Left renal pelvis (tissue), 4 donors: ENCODE measurements at regions not wholly inside any gene's neighbourhood (a gene's known extent, or its start where the extent isn't known, plus 50 kb on each side); places are given as distances from the start of the nearest gene placed in this dataset.

Experiments used
- DNase-seq, 4 donors: peaks; one replicate each; pipeline ENCODE4 v3.0.0-alpha.2; 2013; ENCODE audit warnings: low read depth in 4 of 4, low spot score in 3 of 4

DNA sequence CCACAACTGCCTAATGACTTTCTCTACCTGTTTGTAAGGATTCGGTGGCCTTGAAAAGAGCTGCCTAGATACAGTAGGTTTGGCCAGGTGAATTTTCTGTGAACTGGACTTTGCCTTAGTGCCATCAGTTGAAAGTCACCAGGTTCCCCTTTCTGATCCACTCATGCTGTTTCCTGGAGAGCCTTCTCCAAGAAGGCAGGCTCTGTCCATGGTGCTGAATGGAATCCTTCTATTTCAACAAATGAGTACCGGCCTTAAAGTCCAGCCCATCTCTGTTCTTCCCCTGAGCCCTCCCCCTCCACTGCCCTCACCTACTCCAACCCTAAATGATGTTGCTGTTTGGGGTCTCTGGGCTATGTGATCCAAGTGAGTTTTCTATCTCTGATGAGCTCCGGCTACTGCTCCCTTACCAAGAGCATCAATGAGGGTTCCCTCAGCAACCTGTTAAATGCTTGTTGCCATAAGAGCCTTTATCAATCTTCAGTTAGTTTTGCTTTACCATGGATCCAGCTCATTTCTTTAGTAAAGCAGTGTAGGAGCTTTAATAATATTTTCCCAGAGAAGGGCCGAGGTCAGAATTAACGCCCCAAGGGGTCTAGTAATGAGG, 500.4 kb downstream of the PTPRU start:
- DNase-seq, result peak; percentile 25 to 63 (median 56)

DNA sequence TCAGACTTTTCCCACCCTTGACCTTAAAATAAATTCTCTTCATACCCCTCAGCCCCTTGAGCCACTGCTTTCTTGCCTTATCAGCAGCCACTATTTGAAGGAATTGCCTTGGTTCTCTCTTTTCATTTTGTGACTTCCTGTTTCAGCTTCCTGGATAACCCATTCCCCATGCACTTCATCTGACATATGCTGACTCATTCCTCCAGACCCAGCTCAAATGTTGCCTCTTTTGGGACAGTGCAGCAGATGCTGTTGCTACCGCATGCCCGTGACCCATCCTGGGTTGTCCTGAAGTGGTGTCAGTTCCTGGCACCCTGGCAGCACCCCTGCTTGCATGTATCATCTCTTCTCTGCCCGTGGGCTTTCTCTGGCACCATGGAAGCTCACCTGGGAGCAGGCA, 496.1 kb downstream of the PTPRU start:
- DNase-seq, result no peak

DNA sequence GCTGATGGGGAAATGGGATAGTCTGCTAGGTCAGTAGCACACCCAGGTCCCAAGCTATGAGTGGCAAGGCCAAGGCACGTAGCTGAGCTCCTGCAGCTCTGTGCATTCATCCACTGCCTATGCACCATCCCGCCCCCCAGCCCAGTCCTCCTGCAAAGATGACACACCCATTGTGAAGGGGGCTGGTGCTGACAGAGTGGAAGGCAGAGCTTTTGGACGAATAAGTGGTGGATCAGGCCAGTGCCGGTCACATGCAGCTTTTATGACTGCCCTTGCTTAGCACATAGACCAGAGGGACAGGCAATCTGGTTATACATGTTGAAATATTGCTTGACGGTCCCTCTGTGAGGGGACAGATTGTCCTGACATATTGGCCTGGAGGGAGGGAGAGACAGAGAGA, 494.3 kb downstream of the PTPRU start:
- no peak for DNase-seq

DNA sequence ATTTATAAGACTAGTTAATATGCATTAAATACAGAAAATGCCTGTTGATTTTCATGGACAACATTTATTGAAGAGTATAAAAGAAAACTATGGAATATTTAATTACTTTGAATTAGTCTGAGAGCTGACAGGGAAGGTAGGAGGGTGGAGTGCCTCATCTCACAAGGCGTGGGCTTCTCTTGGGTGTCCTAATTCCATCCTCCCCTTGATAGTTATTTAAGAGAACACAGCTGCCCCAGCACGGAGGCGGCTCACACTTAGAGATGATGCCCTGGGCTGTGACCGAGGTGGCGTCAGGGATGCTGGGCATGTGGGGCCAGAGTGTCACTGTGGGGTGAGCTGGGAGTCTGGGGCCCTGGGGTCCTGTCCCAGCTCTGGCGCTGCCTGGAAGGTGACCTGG, 493.0 kb downstream of the PTPRU start:
- DNase-seq, result no peak

DNA sequence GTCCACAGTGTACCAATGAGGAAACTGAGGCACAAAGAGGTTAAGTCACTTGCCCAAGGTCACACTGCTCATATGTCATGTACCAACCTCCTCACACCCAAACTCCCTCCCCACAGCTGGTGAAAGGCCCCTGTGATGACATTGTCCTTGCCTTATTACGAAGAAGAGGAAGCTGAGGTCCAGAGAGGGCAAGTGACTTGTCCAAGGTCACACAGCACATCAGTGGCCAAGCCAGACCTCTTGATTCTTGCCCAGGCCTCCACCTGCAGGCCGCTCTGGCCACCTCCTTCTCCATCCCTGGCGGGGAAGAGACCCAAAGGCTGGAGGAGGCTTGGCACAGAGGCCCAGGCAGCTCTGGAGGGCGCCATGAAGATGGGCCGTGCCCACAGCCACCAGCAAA, 492.4 kb downstream of the PTPRU start:
- no peak for DNase-seq

DNA sequence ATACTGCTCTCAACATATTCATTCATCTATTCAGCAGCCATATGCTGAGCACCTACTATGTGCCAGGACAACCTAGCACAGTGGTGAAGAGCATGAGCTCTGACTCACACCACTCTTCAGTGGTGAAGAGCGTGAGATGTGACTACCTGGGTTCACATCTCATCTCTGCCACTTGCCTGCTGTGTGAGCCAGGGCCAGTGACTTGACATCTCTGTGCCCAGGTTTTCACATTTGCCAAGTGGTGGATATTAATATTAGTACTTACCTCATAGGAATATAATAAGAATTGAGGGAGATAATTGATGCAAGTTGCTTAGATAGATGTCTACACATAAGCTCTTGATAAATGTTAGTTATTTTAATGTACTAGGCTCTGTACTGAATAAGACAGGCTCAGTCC, 488.9 kb downstream of the PTPRU start:
- DNase-seq, result no peak

DNA sequence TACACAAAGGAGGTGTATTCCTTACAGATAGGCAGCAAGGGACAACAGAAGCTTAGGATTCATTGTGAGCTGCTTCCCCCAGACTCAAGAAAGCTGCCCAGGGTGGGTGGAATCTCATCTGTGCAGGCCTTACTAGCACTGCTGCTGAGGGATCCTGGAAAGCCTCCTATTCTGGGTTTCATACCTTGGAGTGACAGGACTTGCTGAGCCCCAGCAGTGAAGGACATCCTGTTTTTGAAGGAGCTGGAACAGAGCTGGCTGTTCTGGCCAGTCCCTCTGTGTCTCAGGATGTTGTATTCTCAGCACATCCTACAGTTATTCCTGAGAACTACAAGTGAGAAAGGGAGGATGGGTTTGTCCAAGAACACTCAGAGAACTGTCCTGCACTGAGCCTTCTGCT, 486.3 kb downstream of the PTPRU start:
- no peak for DNase-seq

DNA sequence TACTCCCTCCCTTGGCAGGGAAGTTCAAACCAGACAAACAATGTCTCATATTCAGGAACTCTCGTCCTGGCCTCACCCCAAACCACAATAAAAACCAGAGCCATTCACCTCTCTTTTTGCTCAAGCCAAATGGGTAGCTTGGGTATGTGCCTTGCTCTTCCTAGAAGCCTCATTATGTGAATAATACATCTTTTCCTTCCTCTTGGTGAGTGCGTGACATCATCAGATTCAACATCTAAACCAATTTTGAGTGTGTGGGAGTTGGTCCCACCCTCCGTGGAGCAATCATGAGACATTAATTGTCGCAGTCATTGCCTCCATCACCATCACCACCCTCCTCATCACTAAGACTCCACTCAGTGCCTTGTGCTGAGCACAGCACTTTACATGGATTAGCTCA, 482.9 kb downstream of the PTPRU start:
- no peak for DNase-seq

DNA sequence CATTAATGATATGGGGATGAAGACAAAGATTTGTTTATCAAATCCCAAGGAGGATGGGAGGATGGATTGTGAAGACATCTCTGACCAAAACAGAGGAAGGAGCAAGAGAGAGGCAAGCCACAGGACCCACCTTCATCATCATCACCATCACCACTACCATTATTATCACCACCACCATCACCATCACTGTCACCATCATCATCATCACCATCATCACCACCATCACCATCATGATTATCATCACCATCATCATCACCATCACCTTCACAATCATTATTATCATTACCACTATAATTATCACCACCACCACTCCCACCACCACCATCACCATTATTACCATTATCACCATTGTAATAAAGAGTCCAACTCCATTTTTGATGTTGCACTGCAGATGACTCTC, 482.5 kb downstream of the PTPRU start:
- no peak for DNase-seq

DNA sequence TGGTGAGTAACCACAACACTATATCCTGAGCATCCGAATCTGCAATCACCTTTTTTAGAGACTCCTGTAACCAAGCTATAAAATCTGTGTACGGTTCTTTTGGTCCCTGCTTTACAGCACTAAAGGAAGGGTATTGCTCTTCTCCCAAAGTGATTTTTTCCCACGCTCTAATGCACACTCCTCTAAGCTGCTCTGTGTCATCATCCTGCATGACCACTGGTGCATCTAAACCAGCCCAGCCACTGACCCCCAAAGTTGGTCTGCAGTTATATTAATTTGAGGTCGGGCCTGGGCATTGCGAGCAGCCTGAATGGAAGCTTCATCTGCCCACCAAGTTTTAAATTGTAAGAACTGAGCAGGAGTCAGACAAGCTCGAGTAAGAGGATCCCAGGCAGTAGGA, 480.0 kb downstream of the PTPRU start:
- DNase-seq, result no peak

DNA sequence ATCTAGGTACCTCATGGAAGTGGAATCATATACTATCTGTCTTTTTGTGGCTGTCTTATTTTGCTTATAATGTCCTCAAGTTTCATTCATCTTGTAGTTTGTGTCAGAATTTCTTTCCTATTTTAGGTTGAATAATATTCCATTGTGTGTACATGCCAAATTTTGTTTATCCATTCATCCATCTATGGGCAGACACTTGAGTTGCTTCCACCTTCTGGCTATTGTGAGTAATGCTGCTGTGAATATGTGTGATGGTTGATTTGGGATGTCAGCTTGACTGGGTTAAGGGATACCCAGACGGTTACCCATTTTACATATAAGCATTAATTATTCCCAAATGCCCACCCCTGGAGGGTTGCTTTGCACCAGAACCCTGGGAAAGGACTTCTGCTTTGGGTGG, 477.5 kb downstream of the PTPRU start:
- DNase-seq, result no peak

DNA sequence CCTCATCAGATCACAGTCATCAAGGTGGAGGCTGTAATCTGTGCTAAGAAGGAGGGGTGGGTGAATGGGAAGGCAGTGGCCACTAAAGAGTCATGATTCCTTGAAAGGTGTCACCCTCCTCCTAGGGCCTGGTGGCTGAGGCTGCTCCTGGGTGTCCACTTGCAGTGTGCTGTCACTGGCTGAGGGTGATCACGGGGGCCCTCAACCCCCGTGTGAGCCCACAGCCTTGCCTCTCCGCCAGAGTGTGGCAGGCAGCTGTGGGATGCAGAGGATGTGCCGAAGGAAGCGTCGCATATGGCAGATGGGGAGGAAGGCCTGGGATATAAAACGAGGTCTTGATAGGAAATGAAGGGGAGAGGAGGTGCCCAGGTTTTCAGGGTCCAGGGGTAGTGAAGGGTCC, 476.5 kb downstream of the PTPRU start:
- DNase-seq, result no peak

DNA sequence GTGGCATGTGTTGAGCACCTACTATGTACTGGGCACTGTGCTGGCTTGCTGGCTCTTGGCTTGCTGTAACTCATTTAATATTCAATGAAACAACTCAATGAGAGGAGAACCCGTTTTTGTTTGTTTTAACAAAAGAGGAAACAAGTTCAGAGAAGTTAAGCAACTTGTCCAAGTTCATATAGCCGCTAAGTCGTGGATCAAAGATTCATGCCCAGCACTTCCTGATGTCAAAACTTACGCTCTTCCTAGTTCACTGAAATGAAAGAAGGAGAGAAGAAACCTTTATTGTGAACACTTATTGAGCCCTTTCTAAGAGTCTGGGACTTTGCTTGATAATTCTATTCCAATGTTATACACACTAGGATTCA, 475.9 kb downstream of the PTPRU start:
- DNase-seq, result no peak

DNA sequence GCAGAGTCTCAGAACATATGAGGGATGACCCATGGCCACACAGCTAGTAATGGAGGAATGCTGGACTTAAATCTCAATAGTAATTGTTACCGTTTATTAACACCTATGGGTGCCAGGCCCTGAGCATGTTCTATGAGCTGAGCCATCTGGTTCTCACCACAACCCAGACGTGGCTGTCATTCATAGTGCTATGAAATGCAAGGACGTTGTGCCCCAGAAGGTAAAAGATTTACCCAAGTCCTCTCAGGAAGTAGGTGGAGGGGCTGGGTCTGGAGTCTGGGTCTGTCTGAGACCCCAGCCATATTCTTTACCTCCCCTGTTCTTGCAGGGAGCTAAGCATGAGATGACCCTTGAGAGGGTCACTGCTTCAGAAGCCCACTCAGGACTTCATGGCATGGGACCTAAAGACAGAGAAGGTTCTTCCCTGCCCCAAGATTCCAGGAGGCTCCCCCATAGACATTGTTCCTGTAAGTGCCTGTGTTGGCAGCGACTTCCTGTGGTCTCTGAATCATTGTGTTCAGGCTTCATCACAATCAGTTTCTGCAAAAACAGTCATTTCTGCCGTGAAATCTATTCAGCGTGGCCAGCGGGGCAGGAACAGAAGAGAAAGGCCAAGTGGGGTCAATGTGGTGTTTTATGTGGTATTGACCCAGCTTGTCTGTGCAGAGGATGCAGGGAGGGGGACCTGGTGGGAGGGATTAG, 475.4 kb downstream of the PTPRU start:
- DNase-seq, result no peak

DNA sequence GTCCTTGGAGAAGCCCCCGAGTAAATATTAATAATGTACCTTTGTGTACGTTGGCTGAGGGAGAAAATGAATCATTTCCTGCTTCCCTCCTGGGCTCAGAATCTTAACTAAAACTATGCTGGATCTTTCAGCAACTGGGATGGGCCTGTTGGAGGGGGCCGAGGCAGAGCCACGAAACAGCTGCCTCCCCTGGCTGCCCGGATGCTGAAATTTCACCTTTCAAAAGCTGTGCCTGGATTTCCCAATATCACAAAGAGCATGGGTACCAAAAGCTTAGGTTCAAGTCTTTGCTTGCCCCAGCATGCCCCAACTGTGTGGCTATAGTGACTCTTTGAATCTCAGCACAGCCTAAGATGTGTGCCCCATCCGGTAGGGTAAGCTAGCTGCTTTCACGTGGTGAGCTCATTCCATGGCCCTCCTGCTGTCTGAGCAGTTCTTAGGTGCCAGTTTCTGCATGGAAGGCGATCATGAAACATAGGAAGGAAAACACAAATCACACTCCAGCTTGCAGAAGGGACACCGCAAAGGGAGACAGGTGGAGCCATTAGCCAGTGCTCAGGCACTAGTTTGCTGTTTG, 473.5 kb downstream of the PTPRU start:
- no peak for DNase-seq

DNA sequence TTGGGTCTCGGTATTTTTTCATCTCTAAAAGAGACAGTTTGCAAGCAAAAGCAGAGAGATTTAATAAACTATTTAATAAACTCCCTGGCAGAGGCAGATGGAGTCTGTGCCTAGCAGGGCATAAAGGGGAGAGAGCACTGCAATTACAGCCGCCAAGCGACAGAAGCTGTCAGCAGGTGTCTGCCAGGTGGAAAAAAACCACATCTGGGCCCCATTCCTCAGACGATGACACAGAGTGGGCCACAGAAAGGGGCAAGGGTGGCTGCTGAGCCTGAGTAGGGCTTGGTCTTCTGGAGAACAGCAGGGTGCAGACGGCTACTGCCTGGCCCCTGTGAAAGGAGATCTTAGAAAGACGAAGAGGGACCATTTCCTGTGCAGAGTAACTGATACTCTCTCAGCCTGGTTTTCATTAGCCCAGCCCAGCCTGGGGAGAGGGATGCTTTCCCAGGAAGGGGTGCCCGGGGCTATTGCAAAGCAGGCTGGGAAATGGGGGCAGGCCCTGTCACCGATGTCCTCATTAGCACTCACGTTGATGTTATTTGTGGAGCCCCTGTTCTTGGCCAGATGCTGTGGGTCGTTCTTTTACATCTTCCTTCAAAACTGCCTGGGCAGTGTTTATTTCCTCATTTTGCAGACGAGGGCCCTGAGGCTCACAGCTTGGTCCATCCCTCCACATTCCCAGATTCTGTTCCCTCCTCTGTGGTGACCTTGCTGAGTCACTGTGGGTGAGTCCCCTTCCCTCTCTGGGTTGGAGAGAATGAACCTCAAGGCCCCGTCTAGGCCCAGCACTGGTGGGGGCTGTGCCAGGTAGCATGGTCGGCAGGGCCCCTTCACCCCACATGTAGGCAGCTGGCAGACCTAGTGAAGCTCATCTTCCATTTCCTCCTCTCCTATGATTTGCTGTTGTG, 472.7 kb downstream of the PTPRU start:
- no peak for DNase-seq

DNA sequence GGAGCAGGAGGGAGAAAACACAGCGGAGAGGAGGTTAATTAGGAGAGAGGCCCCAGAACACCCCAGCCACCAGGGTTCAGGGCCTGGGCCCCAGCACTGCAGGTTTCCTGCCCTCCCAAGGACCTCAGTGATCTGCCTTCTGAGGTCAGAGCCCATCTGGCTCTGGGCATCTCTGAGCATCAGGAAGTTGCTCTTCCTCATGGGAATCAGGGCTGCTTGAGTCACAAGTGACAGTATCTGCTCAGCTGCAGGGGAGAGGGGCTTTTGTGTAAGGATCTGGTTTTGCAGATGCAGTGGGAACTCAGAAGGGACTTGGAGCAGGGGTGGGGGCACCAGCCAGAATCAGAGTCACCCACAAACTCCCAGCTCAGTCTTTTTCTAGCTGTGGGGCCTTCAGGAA, 472.1 kb downstream of the PTPRU start:
- no peak for DNase-seq

DNA sequence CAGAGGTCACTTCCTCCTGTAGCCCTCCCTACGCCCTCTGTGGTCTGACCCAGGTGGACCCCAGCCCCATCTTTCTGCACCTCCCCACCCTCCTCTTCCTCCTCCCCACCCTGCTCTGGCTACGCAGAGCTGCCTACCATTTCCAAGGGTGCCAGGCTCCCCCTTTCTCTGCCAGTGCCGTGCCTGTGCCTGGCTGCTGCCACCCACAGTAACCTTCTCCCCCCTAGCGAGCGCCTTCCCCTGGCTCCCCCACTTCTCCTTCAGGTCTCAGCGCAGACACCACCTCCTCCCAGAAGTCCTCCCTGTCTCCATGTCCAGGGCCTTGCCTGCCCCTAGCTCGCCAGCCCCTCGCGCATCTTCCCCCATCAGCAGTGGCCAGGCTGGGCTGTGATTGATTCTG, 471.5 kb downstream of the PTPRU start:
- no peak for DNase-seq

DNA sequence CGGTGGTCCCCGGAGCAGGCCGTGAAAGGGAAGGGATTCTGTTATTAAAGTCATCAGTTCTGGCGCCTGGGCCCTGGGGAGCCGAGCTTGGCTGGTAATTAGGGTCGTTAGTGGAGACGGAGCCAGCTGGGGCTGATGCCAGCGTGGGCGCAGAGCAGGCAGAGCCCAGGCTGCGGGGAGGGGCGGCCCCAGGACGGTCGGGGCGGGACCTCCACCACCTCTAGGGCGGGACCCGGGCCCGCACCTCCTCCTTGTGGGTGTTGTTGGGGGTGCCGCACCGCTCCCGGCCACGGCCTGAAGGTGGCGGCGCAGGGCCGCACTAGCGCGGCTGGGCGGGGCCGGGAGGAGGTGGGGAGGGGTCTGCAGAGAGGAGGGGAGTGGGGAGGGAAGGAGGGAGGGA, 470.6 kb downstream of the PTPRU start:
- no peak for DNase-seq

DNA sequence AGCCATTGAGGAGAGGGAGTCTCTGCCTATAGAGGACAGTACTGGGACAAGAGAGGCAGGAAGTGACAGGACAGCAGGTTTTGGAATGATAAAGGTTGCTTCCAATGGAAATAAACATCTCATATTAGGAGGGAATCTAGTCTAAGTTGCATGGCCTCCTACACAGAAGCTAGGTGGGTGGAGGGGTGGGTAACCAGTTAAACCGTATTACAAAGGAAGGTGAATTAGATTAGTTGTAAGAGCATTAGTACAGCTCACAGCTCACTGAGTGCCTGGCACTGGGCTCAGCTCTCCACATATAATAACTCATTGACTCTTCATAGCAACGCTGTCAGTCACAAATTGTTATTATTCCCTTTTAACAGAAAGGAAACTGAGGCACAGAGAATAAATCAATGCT, 468.1 kb downstream of the PTPRU start:
- no peak for DNase-seq

DNA sequence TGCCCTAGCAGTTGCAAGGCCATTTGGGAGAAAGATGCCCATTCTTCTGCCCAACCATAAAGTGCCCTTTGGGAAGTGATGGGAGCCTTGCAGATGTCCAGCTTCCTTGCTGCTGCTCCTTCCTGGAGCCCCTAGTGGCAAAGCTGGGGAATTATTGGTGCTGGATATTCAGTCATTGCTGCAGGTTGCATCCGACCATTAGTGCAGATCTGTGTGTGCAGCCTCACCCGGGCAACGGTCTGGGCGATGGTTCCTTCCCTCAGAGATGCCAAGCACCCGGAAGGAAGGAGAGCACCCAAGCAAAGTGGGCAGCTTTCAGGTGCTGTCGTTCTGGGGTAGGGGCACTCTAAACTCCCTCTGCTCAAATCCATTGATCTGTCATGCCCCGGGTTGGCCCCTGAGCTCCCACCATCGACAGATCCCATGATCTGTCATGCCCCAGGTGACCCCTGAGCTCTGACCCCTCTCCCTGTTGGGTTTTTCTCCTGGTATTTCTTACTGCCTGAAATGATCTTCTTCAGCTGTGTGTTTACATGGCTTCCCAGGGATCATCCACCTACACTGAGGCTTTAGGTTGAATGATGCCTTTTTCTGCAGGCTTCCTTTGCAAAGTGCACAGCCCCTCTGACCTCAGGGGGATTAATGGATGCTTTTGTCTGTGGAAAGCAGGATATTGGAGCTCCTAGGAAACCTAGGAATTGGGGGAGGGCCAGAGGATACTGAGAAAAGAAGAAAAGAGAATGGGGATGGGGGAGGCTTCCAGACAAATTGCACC, 467.5 kb downstream of the PTPRU start:
- no peak for DNase-seq
